ENCODE measurements at regions not wholly inside any gene's neighbourhood (a gene's known extent, or its start where the extent isn't known, plus 50 kb on each side); places are given as distances from the start of the nearest gene placed in this dataset.

DNA sequence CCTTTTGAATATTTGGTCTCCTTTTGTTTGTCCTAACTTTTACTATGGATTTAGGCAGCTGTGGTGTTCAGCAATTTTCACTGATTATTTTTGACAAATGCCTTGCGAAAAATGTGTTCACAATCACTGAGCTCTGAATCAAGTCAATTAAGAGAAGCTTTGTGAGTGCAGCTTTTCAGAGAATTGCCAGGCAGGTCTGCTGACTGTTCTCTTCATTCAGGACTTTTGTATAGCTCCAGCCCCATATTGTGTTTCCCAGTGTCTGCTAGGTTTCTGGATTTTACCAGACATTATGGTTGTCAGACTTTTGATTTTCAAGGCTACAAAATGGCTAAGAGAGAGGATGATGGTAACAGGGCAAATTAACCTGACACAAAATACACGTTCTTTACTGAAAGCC lies 1055.9 kb downstream of the CDH18 start:
- H2AFZ ChIP-seq, result peak overlapping the region; percentile 49; the same call in 1 of the 2 replicates
- H3K27me3 ChIP-seq (ENCODE audit: insufficient read depth), result no peaks in the 10 kb centered on the region
- H3K4me2 ChIP-seq, result no peak overlapping the region
- Mint-ChIP-seq H3K4me1 (no peaks in the 10 kb centered on the region), H3K4me3 (no peak overlapping the region), H3K36me3 (ENCODE audit: low read depth) (no peaks in the 10 kb centered on the region), H3K9me3 (no peaks in the 10 kb centered on the region), H3K27me3 (ENCODE audit: insufficient read depth, low read depth, poor library complexity) (no peaks in the 10 kb centered on the region), H3K27ac (no peak overlapping the region)
- no peak overlapping the region for H3K27ac ChIP-seq (ENCODE audit: low read depth)
- TF ChIP-seq ZNF114 (CRISPR knock-in tag; IDR thresholded peaks at IDR 0.05) (no peak), EZH2 (IDR thresholded peaks at IDR 0.05; ENCODE audit: low read depth, unreplicated experiment) (no peak), JUNB (IDR thresholded peaks at IDR 0.05; ENCODE audit: unreplicated experiment) (no peak), EZH2phosphoT487 (IDR thresholded peaks at IDR 0.05; ENCODE audit: unreplicated experiment) (no peak), STAT1 (IDR thresholded peaks at IDR 0.05; ENCODE audit: unreplicated experiment) (no peak), CREB1 (CRISPR knock-in tag; IDR thresholded peaks at IDR 0.05; ENCODE audit: low read depth) (no peak), ZNF331 (CRISPR knock-in tag; IDR thresholded peaks at IDR 0.05; ENCODE audit: low read depth) (no peak), POLR2AphosphoS5 (IDR thresholded peaks at IDR 0.05; ENCODE audit: low read depth) (no peak), NANOG (IDR thresholded peaks at IDR 0.05; ENCODE audit: borderline replicate concordance) (no peak)
- TF ChIP-seq, protein P1, sequence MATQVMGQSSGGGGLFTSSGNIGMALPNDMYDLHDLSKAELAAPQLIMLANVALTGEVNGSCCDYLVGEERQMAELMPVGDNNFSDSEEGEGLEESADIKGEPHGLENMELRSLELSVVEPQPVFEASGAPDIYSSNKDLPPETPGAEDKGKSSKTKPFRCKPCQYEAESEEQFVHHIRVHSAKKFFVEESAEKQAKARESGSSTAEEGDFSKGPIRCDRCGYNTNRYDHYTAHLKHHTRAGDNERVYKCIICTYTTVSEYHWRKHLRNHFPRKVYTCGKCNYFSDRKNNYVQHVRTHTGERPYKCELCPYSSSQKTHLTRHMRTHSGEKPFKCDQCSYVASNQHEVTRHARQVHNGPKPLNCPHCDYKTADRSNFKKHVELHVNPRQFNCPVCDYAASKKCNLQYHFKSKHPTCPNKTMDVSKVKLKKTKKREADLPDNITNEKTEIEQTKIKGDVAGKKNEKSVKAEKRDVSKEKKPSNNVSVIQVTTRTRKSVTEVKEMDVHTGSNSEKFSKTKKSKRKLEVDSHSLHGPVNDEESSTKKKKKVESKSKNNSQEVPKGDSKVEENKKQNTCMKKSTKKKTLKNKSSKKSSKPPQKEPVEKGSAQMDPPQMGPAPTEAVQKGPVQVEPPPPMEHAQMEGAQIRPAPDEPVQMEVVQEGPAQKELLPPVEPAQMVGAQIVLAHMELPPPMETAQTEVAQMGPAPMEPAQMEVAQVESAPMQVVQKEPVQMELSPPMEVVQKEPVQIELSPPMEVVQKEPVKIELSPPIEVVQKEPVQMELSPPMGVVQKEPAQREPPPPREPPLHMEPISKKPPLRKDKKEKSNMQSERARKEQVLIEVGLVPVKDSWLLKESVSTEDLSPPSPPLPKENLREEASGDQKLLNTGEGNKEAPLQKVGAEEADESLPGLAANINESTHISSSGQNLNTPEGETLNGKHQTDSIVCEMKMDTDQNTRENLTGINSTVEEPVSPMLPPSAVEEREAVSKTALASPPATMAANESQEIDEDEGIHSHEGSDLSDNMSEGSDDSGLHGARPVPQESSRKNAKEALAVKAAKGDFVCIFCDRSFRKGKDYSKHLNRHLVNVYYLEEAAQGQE (IDR thresholded peaks at IDR 0.05; ENCODE audit: unreplicated experiment), result no peak
- TF ChIP-seq, protein P2, sequence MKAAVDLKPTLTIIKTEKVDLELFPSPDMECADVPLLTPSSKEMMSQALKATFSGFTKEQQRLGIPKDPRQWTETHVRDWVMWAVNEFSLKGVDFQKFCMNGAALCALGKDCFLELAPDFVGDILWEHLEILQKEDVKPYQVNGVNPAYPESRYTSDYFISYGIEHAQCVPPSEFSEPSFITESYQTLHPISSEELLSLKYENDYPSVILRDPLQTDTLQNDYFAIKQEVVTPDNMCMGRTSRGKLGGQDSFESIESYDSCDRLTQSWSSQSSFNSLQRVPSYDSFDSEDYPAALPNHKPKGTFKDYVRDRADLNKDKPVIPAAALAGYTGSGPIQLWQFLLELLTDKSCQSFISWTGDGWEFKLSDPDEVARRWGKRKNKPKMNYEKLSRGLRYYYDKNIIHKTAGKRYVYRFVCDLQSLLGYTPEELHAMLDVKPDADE (IDR thresholded peaks at IDR 0.05), result no peak
- TF ChIP-seq, protein P3, sequence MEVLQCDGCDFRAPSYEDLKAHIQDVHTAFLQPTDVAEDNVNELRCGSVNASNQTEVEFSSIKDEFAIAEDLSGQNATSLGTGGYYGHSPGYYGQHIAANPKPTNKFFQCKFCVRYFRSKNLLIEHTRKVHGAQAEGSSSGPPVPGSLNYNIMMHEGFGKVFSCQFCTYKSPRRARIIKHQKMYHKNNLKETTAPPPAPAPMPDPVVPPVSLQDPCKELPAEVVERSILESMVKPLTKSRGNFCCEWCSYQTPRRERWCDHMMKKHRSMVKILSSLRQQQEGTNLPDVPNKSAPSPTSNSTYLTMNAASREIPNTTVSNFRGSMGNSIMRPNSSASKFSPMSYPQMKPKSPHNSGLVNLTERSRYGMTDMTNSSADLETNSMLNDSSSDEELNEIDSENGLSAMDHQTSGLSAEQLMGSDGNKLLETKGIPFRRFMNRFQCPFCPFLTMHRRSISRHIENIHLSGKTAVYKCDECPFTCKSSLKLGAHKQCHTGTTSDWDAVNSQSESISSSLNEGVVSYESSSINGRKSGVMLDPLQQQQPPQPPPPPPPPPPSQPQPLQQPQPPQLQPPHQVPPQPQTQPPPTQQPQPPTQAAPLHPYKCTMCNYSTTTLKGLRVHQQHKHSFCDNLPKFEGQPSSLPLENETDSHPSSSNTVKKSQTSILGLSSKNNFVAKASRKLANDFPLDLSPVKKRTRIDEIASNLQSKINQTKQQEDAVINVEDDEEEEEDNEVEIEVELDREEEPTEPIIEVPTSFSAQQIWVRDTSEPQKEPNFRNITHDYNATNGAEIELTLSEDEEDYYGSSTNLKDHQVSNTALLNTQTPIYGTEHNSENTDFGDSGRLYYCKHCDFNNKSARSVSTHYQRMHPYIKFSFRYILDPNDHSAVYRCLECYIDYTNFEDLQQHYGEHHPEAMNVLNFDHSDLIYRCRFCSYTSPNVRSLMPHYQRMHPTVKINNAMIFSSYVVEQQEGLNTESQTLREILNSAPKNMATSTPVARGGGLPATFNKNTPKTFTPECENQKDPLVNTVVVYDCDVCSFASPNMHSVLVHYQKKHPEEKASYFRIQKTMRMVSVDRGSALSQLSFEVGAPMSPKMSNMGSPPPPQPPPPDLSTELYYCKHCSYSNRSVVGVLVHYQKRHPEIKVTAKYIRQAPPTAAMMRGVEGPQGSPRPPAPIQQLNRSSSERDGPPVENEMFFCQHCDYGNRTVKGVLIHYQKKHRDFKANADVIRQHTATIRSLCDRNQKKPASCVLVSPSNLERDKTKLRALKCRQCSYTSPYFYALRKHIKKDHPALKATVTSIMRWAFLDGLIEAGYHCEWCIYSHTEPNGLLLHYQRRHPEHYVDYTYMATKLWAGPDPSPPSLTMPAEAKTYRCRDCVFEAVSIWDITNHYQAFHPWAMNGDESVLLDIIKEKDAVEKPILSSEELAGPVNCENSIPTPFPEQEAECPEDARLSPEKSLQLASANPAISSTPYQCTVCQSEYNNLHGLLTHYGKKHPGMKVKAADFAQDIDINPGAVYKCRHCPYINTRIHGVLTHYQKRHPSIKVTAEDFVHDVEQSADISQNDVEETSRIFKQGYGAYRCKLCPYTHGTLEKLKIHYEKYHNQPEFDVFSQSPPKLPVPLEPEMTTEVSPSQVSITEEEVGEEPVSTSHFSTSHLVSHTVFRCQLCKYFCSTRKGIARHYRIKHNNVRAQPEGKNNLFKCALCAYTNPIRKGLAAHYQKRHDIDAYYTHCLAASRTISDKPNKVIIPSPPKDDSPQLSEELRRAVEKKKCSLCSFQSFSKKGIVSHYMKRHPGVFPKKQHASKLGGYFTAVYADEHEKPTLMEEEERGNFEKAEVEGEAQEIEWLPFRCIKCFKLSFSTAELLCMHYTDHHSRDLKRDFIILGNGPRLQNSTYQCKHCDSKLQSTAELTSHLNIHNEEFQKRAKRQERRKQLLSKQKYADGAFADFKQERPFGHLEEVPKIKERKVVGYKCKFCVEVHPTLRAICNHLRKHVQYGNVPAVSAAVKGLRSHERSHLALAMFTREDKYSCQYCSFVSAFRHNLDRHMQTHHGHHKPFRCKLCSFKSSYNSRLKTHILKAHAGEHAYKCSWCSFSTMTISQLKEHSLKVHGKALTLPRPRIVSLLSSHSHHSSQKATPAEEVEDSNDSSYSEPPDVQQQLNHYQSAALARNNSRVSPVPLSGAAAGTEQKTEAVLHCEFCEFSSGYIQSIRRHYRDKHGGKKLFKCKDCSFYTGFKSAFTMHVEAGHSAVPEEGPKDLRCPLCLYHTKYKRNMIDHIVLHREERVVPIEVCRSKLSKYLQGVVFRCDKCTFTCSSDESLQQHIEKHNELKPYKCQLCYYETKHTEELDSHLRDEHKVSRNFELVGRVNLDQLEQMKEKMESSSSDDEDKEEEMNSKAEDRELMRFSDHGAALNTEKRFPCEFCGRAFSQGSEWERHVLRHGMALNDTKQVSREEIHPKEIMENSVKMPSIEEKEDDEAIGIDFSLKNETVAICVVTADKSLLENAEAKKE (CRISPR knock-in tag; IDR thresholded peaks at IDR 0.05), result no peak
- TF ChIP-seq, protein P4, sequence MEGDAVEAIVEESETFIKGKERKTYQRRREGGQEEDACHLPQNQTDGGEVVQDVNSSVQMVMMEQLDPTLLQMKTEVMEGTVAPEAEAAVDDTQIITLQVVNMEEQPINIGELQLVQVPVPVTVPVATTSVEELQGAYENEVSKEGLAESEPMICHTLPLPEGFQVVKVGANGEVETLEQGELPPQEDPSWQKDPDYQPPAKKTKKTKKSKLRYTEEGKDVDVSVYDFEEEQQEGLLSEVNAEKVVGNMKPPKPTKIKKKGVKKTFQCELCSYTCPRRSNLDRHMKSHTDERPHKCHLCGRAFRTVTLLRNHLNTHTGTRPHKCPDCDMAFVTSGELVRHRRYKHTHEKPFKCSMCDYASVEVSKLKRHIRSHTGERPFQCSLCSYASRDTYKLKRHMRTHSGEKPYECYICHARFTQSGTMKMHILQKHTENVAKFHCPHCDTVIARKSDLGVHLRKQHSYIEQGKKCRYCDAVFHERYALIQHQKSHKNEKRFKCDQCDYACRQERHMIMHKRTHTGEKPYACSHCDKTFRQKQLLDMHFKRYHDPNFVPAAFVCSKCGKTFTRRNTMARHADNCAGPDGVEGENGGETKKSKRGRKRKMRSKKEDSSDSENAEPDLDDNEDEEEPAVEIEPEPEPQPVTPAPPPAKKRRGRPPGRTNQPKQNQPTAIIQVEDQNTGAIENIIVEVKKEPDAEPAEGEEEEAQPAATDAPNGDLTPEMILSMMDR (conservative IDR thresholded peaks at IDR 0.05; ENCODE audit: low read depth in 2 of 2), result no peak
- no peaks in the 10 kb centered on the region for H3K4me1 ChIP-seq (ENCODE audit: insufficient read depth)
- H3K4me3 ChIP-seq, result no peak overlapping the region
- H3K79me2 ChIP-seq (replicated peaks; ENCODE audit: insufficient read depth), result no peaks in the 10 kb centered on the region
- no peaks in the 10 kb centered on the region for H3K9me2 ChIP-seq (ENCODE audit: insufficient read depth)
- ATAC-seq (no peak), DNase-seq (ENCODE audit: low spot score) (no peak)
- no peaks in the 10 kb centered on the region for H3K36me3 ChIP-seq (ENCODE audit: insufficient read depth)
- H4K20me1 ChIP-seq (replicated peaks; ENCODE audit: insufficient read depth), result no peaks in the 10 kb centered on the region
- H3F3A ChIP-seq (replicated peaks; ENCODE audit: low read depth), result no peaks in the 10 kb centered on the region
